ENCODE measurements at regions not wholly inside any gene's neighbourhood (a gene's known extent, or its start where the extent isn't known, plus 50 kb on each side); places are given as distances from the start of the nearest gene placed in this dataset.

GRCh38 chr9:120281665-120282064 lies 298.3 kb downstream of the CDK5RAP2 start:
- Histone ChIP-seq H3K4me3 (no peak overlapping the region), H3K9me3 (peaks cover 0 to 5% of the 10 kb centered on the region in 2 donors), H3K36me3 (no peaks in the 10 kb centered on the region), H3K27ac (no peak overlapping the region), H3K27me3 (no peaks in the 10 kb centered on the region), H3K4me1 (no peaks in the 10 kb centered on the region)
- no peak for DNase-seq (ENCODE audit: low spot score)
- TF ChIP-seq CTCF (IDR thresholded peaks at IDR 0.05), result no peak

GRCh38 chr9:120267929-120268328 lies 312.0 kb downstream of the CDK5RAP2 start:
- Histone ChIP-seq H3K36me3 (no peaks in the 10 kb centered on the region), H3K27me3 (no peaks in the 10 kb centered on the region), H3K4me3 (no peak overlapping the region), H3K9me3 (no peaks in the 10 kb centered on the region), H3K4me1 (no peaks in the 10 kb centered on the region), H3K27ac (no peak overlapping the region)
- TF ChIP-seq CTCF (IDR thresholded peaks at IDR 0.05), result no peak
- DNase-seq (ENCODE audit: low spot score), result no peak

- Histone ChIP-seq H3K9me3 (no peaks in the 10 kb centered on the region), H3K27me3 (no peaks in the 10 kb centered on the region), H3K4me3 (no peak overlapping the region), H3K27ac (peak overlapping the region in 1 of 2 donors; percentile 25), H3K36me3 (no peaks in the 10 kb centered on the region), H3K4me1 (no peaks in the 10 kb centered on the region)
- peak; percentile 61 for DNase-seq (ENCODE audit: low spot score)
- no peak for TF ChIP-seq CTCF (IDR thresholded peaks at IDR 0.05)
Observed at GRCh38 chr9:120265791-120266190, 314.2 kb downstream of the CDK5RAP2 start.

- Histone ChIP-seq H3K4me1 (no peaks in the 10 kb centered on the region), H3K27ac (no peak overlapping the region), H3K27me3 (no peaks in the 10 kb centered on the region), H3K9me3 (no peaks in the 10 kb centered on the region), H3K36me3 (no peaks in the 10 kb centered on the region), H3K4me3 (no peak overlapping the region)
- DNase-seq (ENCODE audit: low spot score), result no peak
- no peak for TF ChIP-seq CTCF (IDR thresholded peaks at IDR 0.05)
Observed at GRCh38 chr9:120264528-120264927, 315.4 kb downstream of the CDK5RAP2 start.

- Histone ChIP-seq H3K9me3 (no peaks in the 10 kb centered on the region), H3K27me3 (no peaks in the 10 kb centered on the region), H3K27ac (no peak overlapping the region), H3K36me3 (no peaks in the 10 kb centered on the region), H3K4me1 (no peaks in the 10 kb centered on the region), H3K4me3 (no peak overlapping the region)
- DNase-seq (ENCODE audit: low spot score), result no peak
- no peak for TF ChIP-seq CTCF (IDR thresholded peaks at IDR 0.05)
Observed at GRCh38 chr9:120263836-120264235, 316.1 kb downstream of the CDK5RAP2 start.

GRCh38 chr9:120261419-120261818 lies 318.5 kb downstream of the CDK5RAP2 start:
- TF ChIP-seq CTCF (IDR thresholded peaks at IDR 0.05), result no peak

More at GRCh38 chr9:120261419-120261818, 318.5 kb downstream of the CDK5RAP2 start:
- no peak for DNase-seq (ENCODE audit: low spot score)
- H3K4me3 ChIP-seq, result no peak overlapping the region
- H3K4me1 ChIP-seq, result no peaks in the 10 kb centered on the region
- no peaks in the 10 kb centered on the region for H3K27me3 ChIP-seq
- H3K27ac ChIP-seq, result no peak overlapping the region
- no peaks in the 10 kb centered on the region for H3K9me3 ChIP-seq
- no peaks in the 10 kb centered on the region for H3K36me3 ChIP-seq

All from right atrium auricular region (tissue), 2 donors.